ENCODE measurements at regions not wholly inside any gene's neighbourhood (a gene's known extent, or its start where the extent isn't known, plus 50 kb on each side); places are given as distances from the start of the nearest gene placed in this dataset.
A peak's percentile ranks its signal among the peaks of the same experiment; 100 is the strongest.

DNA sequence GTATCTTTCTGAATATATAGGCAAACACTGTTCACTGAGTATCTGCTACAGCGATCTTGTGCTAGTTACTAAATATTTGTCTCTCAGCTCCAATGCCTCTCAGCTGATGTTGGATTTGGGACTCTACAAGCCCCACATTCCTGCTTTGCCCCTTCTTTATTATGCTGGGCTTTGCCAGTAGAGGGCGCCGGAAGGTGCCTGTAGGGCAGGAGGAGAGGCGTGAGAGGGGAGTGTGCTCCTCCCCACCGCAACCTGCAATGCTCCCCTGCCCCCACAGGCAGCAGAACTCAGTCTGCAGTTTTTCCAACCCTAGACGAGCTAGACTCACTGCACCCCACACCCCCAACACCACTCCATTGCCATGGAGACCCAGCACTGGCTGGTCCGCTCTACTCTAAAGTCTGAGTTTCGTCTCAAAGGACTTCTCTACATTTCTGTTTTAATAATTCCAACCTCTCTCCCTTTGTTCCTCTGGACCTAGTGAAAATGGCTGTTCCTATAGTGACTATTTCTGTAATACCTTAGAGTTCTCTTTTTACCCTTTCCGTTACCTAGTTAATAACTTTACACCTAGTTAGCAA lies 337.6 kb downstream of the CCSER2 start:
- no peak overlapping the region for H3K4me3 Mint-ChIP-seq
- peak; percentile 20 for DNase-seq
- no peaks in the 10 kb centered on the region for H3K4me1 Mint-ChIP-seq
- H3K9me3 Mint-ChIP-seq: no peaks in the 10 kb centered on the region
- no peaks in the 10 kb centered on the region for H3K27me3 Mint-ChIP-seq
- H3K27ac Mint-ChIP-seq: no peak overlapping the region
- no peaks in the 10 kb centered on the region for H3K36me3 Mint-ChIP-seq

DNA sequence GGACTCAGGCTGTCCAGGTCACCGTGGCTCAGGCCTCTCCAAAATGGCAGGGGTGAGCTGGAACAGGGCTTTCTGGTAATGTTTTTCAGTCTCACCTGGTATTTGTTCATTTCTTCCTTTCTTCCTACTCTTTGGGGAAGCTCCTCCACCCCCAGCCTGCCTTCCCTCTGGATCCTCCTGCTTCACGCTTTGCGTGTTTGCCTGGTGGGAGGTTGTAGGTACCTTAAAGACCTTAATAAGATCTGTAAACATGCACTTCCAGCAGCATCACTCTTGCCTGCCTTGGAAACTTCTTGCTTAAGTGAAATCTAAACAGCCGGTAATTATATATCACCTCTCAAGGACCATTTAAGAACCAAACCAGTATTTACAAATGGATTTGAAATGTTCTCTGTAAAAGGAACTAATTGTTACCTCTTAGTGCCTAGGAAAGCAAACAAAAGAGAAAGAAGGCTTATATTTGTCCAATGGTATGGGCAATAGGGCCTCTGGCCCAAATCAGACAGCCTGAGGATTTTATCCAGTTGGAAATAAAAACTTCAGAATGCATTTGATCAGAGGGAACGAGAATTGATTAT lies 339.9 kb downstream of the CCSER2 start:
- no peak for DNase-seq
- no peaks in the 10 kb centered on the region for H3K36me3 Mint-ChIP-seq
- H3K9me3 Mint-ChIP-seq: no peaks in the 10 kb centered on the region
- no peaks in the 10 kb centered on the region for H3K4me1 Mint-ChIP-seq
- no peak overlapping the region for H3K27ac Mint-ChIP-seq
- no peaks in the 10 kb centered on the region for H3K27me3 Mint-ChIP-seq
- no peak overlapping the region for H3K4me3 Mint-ChIP-seq

DNA sequence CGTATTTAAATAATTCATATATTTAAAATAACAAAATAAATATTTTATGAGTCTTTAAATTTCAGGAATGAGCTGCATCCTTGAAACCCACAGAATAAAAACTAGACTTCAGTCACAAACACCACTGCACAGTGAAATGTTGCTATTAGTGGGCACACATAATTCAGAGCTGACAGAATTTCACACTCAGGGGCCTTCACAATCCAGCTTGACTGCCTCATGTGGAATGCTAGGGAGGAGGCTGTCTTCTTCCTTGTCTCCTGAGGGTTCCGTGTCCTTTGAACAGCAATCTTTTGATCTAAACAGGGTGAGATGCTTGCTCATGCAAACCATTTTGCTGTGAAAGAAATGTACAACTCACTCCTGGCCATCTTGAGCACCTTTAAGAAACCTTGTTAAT lies 346.7 kb downstream of the CCSER2 start:
- H3K4me1 Mint-ChIP-seq: no peaks in the 10 kb centered on the region
- H3K27me3 Mint-ChIP-seq: no peaks in the 10 kb centered on the region
- DNase-seq: no peak
- H3K36me3 Mint-ChIP-seq: no peaks in the 10 kb centered on the region
- no peak overlapping the region for H3K4me3 Mint-ChIP-seq
- no peak overlapping the region for H3K27ac Mint-ChIP-seq
- H3K9me3 Mint-ChIP-seq: no peaks in the 10 kb centered on the region

DNA sequence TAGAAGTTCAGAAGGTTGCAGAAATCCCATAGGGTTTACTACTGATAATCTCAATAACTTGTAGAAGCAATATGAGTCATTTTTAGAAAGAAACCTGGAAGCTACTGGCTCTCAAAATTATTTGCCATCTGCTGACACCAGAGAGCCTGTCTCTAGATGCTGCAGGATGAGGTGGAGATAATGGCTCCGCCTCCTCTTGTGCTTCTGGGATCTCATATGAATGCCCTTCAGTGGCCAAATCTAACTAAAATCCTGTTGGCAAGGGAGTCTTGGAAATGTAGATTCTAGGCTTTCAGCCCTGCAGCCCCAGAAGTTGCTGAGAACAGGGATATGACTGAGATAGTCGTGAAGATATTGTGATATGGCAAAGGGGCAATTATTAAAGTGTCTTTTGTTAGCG lies 348.1 kb downstream of the CCSER2 start:
- Mint-ChIP-seq H3K27ac (no peak overlapping the region), H3K9me3 (no peaks in the 10 kb centered on the region), H3K4me3 (no peak overlapping the region), H3K27me3 (no peaks in the 10 kb centered on the region), H3K36me3 (no peaks in the 10 kb centered on the region), H3K4me1 (no peaks in the 10 kb centered on the region)
- DNase-seq: no peak

DNA sequence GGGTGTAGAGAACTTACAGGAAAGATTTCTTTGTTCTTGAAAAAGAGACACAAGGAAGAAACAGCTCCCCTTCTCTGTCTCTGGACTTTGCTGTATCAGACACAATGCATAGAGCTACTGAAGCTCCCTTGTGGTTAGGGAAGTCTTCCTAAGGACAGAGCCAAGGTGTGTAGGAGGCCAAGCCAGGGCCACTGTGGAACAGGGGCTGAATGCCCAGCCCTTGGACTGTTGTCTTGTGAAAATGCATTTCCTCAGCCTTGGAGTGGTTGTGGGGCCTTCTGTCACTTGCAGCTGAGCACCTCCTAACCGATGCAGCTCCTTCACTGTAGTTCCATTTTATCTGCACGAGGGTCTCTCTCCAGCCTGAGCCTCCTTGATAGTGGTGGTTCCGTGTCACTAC lies 353.4 kb downstream of the CCSER2 start:
- Mint-ChIP-seq H3K27me3 (no peaks in the 10 kb centered on the region), H3K9me3 (no peaks in the 10 kb centered on the region), H3K27ac (no peak overlapping the region), H3K36me3 (no peaks in the 10 kb centered on the region), H3K4me1 (no peaks in the 10 kb centered on the region), H3K4me3 (no peak overlapping the region)
- DNase-seq: no peak

DNA sequence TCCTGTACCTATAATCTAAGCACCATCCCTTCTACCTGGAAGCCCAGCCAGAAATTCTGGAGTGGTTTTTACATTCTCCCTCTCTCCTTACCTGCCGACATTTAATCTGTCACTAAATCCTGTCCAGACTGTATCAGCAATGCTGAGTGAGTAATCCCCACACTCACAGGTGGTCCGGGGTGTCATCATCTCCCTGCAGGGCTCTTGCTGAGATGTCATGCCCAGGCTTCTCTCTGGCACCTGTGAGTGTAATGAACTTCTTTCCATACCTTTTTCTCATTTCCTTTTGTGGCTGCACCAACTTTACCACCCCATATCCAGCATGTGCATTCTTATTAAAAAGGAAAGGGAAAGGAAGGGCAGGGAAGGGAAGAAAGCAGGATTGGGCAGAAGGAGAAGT lies 355.2 kb downstream of the CCSER2 start:
- H3K27ac Mint-ChIP-seq: no peak overlapping the region

DNA sequence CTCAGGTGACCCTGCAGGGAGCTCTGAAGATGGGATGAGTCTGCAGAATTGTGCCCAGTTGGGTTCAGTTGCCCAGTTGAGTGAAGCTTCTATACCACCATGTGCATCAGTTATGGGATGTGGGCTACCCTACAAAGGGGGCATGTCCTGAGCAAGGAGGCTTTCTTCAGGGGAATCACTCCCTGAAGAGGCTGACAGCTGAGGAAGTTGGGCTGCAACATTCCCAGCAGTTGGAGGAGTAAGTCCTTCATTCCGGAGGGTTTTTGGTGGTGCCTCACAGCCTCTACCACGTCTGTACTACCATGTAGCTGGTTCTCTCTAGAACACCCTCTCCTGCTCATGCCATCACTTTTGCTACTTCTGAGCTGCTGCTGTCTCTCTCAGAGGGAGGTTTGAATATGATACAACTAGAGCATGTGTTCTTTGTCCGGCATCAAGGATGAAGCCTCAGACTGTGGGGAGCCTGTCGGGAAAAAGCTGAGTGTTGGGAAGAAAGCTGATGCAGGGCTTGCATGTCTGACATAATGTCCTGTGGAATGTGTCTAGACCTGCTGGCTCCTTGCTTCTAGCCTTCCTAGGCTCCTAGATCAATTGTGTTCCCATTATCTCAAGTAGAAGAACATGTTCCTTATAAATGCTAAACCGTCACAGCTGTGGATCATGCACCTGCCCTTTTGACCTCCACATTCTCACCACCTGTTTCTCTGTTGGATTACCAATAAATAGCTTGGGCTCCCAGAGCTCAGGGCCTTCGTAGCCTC lies 355.8 kb downstream of the CCSER2 start:
- H3K27me3 Mint-ChIP-seq: no peaks in the 10 kb centered on the region
- H3K4me1 Mint-ChIP-seq: no peaks in the 10 kb centered on the region
- no peak overlapping the region for H3K27ac Mint-ChIP-seq
- no peaks in the 10 kb centered on the region for H3K9me3 Mint-ChIP-seq
- no peaks in the 10 kb centered on the region for H3K36me3 Mint-ChIP-seq
- DNase-seq: no peak
- H3K4me3 Mint-ChIP-seq: no peak overlapping the region

More for the DNA sequence above, 355.2 kb downstream of the CCSER2 start:
- DNase-seq: no peak
- no peaks in the 10 kb centered on the region for H3K9me3 Mint-ChIP-seq
- no peaks in the 10 kb centered on the region for H3K4me1 Mint-ChIP-seq
- H3K36me3 Mint-ChIP-seq: no peaks in the 10 kb centered on the region
- no peaks in the 10 kb centered on the region for H3K27me3 Mint-ChIP-seq
- no peak overlapping the region for H3K4me3 Mint-ChIP-seq

DNA sequence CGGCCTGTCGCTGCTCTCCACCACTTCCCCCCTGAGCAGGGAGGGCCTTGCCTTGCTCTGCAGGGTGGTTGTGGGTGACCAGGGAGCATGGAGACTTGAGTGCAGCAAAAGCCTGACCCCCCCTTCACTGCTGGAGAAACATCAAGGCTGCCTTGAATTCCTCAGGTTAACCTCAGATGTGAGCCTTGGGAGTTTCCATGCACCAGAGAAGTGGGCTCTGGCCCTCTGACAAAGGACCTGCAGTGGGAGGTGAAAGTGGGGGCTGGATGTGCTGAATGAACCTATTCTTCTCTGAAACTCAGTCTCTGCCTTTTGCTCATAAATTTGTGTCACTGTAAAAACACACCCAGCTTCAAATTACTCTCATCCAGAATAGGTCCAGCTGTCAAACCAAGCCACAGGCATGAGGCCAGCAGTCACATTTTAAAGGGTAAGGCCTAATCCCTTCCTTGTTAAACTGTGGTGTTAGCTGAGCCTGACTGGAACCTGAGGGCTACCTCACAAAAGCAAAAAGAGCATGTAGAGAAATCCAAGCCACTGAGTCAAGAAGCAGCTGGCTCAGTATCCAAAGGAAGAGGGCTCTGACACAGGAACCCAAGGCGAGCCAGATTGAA lies 356.8 kb downstream of the CCSER2 start:
- no peaks in the 10 kb centered on the region for H3K36me3 Mint-ChIP-seq
- no peak overlapping the region for H3K27ac Mint-ChIP-seq
- no peaks in the 10 kb centered on the region for H3K4me1 Mint-ChIP-seq
- H3K27me3 Mint-ChIP-seq: no peaks in the 10 kb centered on the region
- no peak for DNase-seq
- no peak overlapping the region for H3K4me3 Mint-ChIP-seq
- H3K9me3 Mint-ChIP-seq: no peaks in the 10 kb centered on the region

DNA sequence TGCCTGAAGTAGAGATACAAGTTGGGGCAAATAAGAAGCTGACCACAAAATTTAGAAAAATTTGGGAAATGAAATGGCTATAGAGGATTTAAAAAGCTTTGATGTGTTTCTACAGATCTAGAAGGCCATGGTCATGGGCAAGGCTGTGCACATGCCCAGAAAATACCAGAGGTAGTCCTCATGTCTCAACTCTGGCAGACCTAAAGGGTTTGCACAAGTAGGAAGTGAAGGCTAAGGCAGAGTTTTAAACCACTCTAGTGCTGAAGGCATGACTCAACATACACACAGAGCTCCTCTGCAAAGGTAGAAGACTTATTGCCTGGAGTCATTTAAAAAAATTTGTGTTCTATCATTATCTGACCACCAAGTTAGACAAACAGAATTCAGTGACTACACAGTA lies 364.6 kb downstream of the CCSER2 start:
- Mint-ChIP-seq H3K36me3 (no peaks in the 10 kb centered on the region), H3K4me1 (no peaks in the 10 kb centered on the region), H3K4me3 (no peak overlapping the region), H3K27ac (no peak overlapping the region), H3K27me3 (no peaks in the 10 kb centered on the region), H3K9me3 (peaks cover 9% of the 10 kb centered on the region)
- DNase-seq: no peak

DNA sequence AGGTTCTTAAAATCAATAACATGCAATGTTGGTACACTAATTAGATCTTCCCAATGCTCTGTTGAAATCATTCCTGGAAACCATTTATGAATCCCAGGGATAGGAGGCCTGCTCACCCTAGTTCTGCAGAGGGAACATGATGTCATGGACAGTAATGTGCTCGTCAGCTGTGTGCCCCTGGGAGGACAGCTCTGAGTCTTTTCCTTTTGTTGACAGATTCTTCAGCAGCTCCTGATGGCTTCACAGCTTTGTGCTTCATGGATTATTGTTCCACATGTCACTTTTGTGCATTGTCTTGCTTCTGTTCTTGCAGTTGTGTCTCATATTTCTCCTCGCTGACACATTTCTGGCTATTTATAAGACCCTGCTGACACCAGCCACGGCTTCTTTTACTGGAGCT lies 367.5 kb downstream of the CCSER2 start:
- H3K27me3 Mint-ChIP-seq: no peaks in the 10 kb centered on the region
- H3K4me3 Mint-ChIP-seq: no peak overlapping the region
- no peaks in the 10 kb centered on the region for H3K4me1 Mint-ChIP-seq
- no peak for DNase-seq
- H3K27ac Mint-ChIP-seq: no peak overlapping the region
- H3K36me3 Mint-ChIP-seq: no peaks in the 10 kb centered on the region
- peaks cover 9% of the 10 kb centered on the region for H3K9me3 Mint-ChIP-seq

DNA sequence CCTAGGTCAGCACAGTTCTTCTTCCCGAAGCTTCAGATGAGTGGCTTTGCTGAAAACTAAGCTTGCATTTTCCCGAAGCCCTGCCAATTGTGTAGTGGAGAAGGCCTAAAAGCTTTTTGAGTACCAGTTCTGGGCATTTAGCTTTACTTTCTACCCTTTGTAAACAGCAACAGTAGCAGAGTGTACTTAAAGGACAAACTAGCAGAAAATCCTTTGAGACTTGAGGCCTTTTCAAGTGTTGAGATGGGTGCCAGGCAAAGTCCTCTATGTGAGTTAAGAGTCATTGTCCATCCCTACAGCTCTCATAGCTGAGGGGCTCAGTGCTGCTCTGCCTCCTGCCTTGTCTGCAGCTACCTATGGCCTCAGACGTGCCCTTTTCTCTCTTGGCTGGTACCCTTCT lies 368.2 kb downstream of the CCSER2 start:
- no peak for DNase-seq
- Mint-ChIP-seq H3K9me3 (peaks cover 9% of the 10 kb centered on the region), H3K4me3 (no peak overlapping the region), H3K4me1 (no peaks in the 10 kb centered on the region), H3K27ac (no peak overlapping the region), H3K27me3 (no peaks in the 10 kb centered on the region), H3K36me3 (no peaks in the 10 kb centered on the region)

DNA sequence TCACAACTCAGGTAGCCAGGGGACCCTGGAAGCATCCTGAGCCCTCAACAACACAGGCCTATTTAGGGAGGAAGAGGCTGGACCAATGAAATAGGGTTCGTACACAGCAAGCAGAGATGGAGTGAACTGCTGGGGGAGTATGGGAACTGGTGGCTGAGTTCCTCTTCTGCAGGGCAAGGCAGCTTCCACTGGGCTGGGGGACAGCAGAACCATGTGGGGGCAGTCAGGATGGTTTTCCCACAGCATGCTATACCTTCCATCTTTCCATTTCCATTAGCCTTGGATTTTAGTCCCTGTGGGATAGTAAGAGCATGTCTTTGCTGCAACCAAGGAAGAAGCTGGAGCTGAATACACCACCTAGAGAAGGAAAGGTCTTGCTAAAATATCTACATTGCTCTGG lies 370.6 kb downstream of the CCSER2 start:
- no peaks in the 10 kb centered on the region for H3K36me3 Mint-ChIP-seq
- H3K9me3 Mint-ChIP-seq: peaks cover 1% of the 10 kb centered on the region
- no peak for DNase-seq
- H3K4me3 Mint-ChIP-seq: no peak overlapping the region
- no peaks in the 10 kb centered on the region for H3K4me1 Mint-ChIP-seq
- H3K27ac Mint-ChIP-seq: no peak overlapping the region
- H3K27me3 Mint-ChIP-seq: no peaks in the 10 kb centered on the region

DNA sequence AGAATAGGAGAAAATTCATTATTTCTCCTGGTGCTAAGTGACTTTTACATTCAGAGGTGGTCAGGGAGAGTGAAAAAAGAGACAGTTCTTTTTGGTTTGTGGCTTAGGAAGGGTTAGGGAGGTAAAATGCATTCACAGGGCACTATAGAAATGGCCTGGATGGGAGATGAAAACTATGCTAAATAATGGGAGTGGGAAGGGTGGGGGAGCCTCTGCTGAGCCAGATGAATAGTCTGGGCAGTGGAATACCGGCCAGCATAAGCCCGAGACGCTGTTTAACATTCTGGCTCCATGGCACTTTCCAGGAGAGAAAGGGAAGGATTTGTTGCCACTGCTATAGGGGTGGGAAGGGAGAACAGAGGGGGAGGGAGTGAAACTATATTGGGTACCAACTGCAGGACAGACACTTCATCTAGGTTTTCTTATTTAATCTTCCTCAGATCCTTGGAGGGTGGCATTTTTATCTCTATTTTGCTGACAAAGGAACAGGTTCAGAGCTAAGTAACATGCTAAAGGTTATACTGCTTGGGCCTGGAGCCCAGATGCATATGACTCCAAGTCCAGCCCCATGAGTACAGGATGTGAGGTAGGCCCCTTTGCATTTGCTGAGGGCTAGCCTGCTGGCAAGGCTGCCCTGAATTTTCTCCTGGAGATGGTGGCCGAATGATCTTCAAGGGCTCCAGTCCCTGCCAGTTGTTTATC lies 372.4 kb downstream of the CCSER2 start:
- no peaks in the 10 kb centered on the region for H3K9me3 Mint-ChIP-seq
- H3K36me3 Mint-ChIP-seq: no peaks in the 10 kb centered on the region
- no peak overlapping the region for H3K4me3 Mint-ChIP-seq
- no peaks in the 10 kb centered on the region for H3K4me1 Mint-ChIP-seq
- H3K27ac Mint-ChIP-seq: no peak overlapping the region
- H3K27me3 Mint-ChIP-seq: no peaks in the 10 kb centered on the region
- DNase-seq: no peak

DNA sequence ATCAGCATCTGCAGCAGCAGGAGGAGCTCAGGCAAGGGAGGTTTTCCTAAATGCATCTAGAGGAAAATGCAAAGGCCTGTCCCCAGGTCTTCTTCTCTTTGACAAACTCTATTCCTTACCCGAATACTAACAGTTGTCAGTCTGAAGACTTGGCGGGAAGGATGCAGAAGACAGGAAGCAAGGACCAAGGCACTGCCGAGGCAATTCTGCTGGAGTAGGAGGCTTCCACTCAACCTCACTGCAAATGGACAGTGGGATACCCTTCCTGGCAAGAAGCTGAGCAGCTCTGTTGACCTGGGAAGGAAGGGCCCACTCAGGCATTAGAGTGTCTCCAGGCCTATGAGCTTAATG lies 373.0 kb downstream of the CCSER2 start:
- Mint-ChIP-seq H3K27me3 (no peaks in the 10 kb centered on the region), H3K36me3 (no peaks in the 10 kb centered on the region), H3K4me1 (no peaks in the 10 kb centered on the region), H3K9me3 (no peaks in the 10 kb centered on the region), H3K27ac (no peak overlapping the region), H3K4me3 (no peak overlapping the region)
- no peak for DNase-seq

DNA sequence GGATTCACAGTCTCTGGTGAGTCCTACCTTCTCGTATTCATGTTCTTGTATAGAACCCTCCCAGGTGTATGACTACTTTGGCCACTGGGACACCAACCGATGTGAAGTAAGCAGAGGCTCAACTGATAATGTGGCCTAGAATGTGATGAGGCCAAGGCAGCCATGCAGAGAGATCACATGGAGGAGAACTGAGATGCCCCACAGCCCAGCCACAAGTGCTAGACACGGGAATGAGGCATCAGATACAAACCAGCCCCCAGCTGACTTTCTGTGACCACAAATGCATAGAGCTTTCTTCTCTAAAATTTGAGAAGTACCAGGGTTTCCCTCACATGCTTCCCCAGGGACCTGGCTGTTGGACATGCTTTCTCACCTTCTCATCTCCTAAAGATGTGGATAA lies 375.7 kb downstream of the CCSER2 start:
- no peak for DNase-seq
- Mint-ChIP-seq H3K36me3 (no peaks in the 10 kb centered on the region), H3K4me3 (no peak overlapping the region), H3K27me3 (no peaks in the 10 kb centered on the region), H3K9me3 (no peaks in the 10 kb centered on the region), H3K27ac (no peak overlapping the region), H3K4me1 (no peaks in the 10 kb centered on the region)
